ENCODE measurements at regions not wholly inside any gene's neighbourhood (a gene's known extent, or its start where the extent isn't known, plus 50 kb on each side); places are given as distances from the start of the nearest gene placed in this dataset.

DNA sequence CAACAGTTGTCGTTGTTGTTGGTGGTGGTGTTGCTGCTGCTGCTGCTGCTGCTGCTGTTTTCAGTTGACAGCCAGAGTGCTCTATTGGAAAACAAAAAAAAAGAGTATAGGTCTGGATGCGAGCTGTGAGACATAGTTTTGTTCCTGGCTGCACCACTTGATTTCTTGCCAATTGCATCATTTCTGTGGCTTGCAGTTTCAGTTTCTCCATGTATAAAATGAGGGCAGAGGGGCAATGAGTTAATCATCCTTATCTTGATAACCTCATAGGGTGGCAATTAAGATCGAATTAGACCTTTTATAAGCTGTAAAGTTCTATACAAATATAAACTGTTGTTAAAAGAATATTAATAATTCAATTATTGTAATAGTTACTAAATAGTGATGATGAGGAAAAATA lies 156.7 kb downstream of the DMRTA2 start (continued):
- TF ChIP-seq CEBPG (CRISPR knock-in tag; IDR thresholded peaks at IDR 0.05) (no peak), CEBPG (tag; conservative IDR thresholded peaks at IDR 0.05 in 1 of 2, IDR thresholded peaks at IDR 0.05 in 1 of 2) (peak; percentile 86), U2AF2 (optimal IDR thresholded peaks at IDR 0.05; ENCODE audit: low read depth, low read length) (no peak), CHD1 (IDR thresholded peaks at IDR 0.05; ENCODE audit: low read length) (no peak), ZNF316 (IDR thresholded peaks at IDR 0.05) (no peak), ZNF143 (CRISPR knock-in tag; IDR thresholded peaks at IDR 0.05) (no peak)

- in situ Hi-C loops (cut with MboI) (no loop called here), intact Hi-C loops (cut with micrococcal nuclease) (no loop called here)
- 0% methylated on average over 3 of the region's 3 CpGs for WGBS (ENCODE audit: insufficient coverage, low coverage, missing lambda C conversion rate)
- Histone ChIP-seq H3K4me1 (replicated peaks in 1 of 2; ENCODE audit: control insufficient read depth in 2 of 2, insufficient read depth in 2 of 2, low read length in 2 of 2) (no peaks in the 10 kb centered on the region), H3K79me2 (ENCODE audit: control insufficient read depth, insufficient read depth, low read length) (no peaks in the 10 kb centered on the region), H3K4me2 (ENCODE audit: insufficient read depth, low read length) (no peak overlapping the region), H3K36me3 (ENCODE audit: control insufficient read depth, insufficient read depth, low read length) (no peaks in the 10 kb centered on the region), H3K9ac (ENCODE audit: insufficient read depth in 1 of 2, low read depth in 2 of 2, low read length in 2 of 2) (no peak overlapping the region), H3K9me3 (replicated peaks; ENCODE audit: control insufficient read depth, insufficient read depth, low read depth, low read length) (no peaks in the 10 kb centered on the region), H3K27ac (ENCODE audit: extremely low read depth, low read depth, low read length) (no peak overlapping the region), H3K27me3 (ENCODE audit: control insufficient read depth in 2 of 2, insufficient read depth in 2 of 2, low read length in 2 of 2) (no peaks in the 10 kb centered on the region), H3K4me3 (no peak overlapping the region), H2AFZ (ENCODE audit: low read depth, low read length) (no peak overlapping the region), H4K20me1 (replicated peaks; ENCODE audit: control insufficient read depth, insufficient read depth, low read length) (no peaks in the 10 kb centered on the region), H3K9me1 (ENCODE audit: control insufficient read depth, insufficient read depth, low read length) (no peaks in the 10 kb centered on the region)
- ATAC-seq = no peak; the same call in 2 of the 3 replicates
- POLR2A ChIA-PET = interaction anchor here (0.5 kb wide), 1 partner anchor 923 kb away, joined by 3 read pairs; no protein-coding TSS in a partner anchor
- no peak for FAIRE-seq
- CTCF ChIA-PET (ENCODE audit: low intra/inter-chr PET ratio) = no interaction called here
- no TSS peak for BruUV-seq (replicated peaks)
- DNase-seq (ENCODE audit: extremely low read depth in 1 of 4, low spot score in 3 of 4) = no peak
- no peak for TF ChIP-seq IRF2 (CRISPR knock-in tag; IDR thresholded peaks at IDR 0.05)
- no peak for TF ChIP-seq SP2 (IDR thresholded peaks at IDR 0.05; ENCODE audit: extremely low read depth, low read depth, low read length, poor library complexity, severe bottlenecking)
- TF ChIP-seq U2AF1 (optimal IDR thresholded peaks at IDR 0.05; ENCODE audit: low read depth, low read length) = no peak
- TF ChIP-seq, protein P1, sequence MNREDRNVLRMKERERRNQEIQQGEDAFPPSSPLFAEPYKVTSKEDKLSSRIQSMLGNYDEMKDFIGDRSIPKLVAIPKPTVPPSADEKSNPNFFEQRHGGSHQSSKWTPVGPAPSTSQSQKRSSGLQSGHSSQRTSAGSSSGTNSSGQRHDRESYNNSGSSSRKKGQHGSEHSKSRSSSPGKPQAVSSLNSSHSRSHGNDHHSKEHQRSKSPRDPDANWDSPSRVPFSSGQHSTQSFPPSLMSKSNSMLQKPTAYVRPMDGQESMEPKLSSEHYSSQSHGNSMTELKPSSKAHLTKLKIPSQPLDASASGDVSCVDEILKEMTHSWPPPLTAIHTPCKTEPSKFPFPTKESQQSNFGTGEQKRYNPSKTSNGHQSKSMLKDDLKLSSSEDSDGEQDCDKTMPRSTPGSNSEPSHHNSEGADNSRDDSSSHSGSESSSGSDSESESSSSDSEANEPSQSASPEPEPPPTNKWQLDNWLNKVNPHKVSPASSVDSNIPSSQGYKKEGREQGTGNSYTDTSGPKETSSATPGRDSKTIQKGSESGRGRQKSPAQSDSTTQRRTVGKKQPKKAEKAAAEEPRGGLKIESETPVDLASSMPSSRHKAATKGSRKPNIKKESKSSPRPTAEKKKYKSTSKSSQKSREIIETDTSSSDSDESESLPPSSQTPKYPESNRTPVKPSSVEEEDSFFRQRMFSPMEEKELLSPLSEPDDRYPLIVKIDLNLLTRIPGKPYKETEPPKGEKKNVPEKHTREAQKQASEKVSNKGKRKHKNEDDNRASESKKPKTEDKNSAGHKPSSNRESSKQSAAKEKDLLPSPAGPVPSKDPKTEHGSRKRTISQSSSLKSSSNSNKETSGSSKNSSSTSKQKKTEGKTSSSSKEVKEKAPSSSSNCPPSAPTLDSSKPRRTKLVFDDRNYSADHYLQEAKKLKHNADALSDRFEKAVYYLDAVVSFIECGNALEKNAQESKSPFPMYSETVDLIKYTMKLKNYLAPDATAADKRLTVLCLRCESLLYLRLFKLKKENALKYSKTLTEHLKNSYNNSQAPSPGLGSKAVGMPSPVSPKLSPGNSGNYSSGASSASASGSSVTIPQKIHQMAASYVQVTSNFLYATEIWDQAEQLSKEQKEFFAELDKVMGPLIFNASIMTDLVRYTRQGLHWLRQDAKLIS (CRISPR knock-in tag; IDR thresholded peaks at IDR 0.05) = no peak
- TF ChIP-seq, protein P2, sequence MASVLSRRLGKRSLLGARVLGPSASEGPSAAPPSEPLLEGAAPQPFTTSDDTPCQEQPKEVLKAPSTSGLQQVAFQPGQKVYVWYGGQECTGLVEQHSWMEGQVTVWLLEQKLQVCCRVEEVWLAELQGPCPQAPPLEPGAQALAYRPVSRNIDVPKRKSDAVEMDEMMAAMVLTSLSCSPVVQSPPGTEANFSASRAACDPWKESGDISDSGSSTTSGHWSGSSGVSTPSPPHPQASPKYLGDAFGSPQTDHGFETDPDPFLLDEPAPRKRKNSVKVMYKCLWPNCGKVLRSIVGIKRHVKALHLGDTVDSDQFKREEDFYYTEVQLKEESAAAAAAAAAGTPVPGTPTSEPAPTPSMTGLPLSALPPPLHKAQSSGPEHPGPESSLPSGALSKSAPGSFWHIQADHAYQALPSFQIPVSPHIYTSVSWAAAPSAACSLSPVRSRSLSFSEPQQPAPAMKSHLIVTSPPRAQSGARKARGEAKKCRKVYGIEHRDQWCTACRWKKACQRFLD (CRISPR knock-in tag; IDR thresholded peaks at IDR 0.05) = 0 out of 2 replicates have a peak, but pooled peaks have one; percentile 17
- TF ChIP-seq MTA2 (IDR thresholded peaks at IDR 0.05; ENCODE audit: low read depth) = no peak
- no peak for TF ChIP-seq ZNF639 (CRISPR knock-in tag; conservative IDR thresholded peaks at IDR 0.05 in 1 of 2, IDR thresholded peaks at IDR 0.05 in 1 of 2)
- peak; percentile 36; the same call in 1 of the 2 replicates for TF ChIP-seq L3MBTL2 (IDR thresholded peaks at IDR 0.05)
- TF ChIP-seq SLC30A9 (CRISPR knock-in tag; IDR thresholded peaks at IDR 0.05) = no peak
These were observed 157.1 kb downstream of the ELAVL4 start for GRCh38 chr1:50265790-50266314.
